ENCODE measurements at regions not wholly inside any gene's neighbourhood (a gene's known extent, or its start where the extent isn't known, plus 50 kb on each side); places are given as distances from the start of the nearest gene placed in this dataset.

DNA sequence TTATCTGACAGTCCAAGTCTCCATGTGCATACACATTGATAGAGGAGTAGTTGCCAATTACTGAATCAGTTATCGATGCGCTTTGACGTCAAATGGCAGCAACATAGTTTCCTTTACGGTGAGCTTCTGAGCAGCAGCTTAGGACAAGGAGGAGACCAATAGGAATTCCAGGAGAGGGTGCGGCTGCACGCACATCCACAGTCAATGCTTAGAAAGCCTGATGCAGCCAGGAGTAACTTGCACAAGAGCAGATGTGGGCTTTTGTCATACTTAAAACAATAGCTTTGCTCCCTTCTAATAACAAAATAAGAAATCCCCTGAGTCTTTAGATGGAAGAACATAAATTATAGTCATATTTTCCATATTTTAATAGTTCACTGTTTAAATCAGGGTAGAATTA, 442.1 kb downstream of the BCKDHB start:
- Histone ChIP-seq H3K4me3 (ENCODE audit: insufficient read depth, low read depth, low read length) (no peak overlapping the region), H3K9me3 (ENCODE audit: control insufficient read depth, low read length) (no peaks in the 10 kb centered on the region), H3K27me3 (ENCODE audit: control insufficient read depth, insufficient read depth, low read length, poor library complexity, severe bottlenecking) (no peaks in the 10 kb centered on the region), H3K4me1 (ENCODE audit: control insufficient read depth, insufficient read depth, low read length) (peaks cover 3% of the 10 kb centered on the region), H3K36me3 (ENCODE audit: control insufficient read depth, insufficient read depth, low read length) (no peaks in the 10 kb centered on the region), H3K27ac (ENCODE audit: insufficient read depth, low read depth, low read length, poor library complexity, severe bottlenecking) (no peak overlapping the region)
- 95% methylated on average over 6 of the region's 6 CpGs for WGBS, 2 experiments

DNA sequence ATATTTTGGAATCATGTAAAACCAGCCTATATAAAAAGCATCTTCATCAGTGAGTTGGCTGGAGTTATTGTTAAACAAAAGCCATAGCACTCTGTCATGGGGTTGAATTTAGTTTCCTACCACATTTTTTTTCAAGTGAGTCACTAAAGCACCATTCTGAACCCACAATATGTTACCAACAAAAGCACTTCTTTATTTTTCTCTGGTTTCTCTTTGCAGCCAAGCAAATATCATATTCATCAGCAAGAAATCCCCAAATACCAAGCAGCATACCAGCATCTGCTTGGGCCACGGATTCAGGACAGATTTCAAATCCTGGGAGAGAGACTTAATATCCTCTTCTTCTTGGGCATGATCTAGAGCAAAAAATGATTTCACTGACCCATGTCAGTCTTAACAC, 441.4 kb downstream of the BCKDHB start:
- Histone ChIP-seq H3K27me3 (ENCODE audit: control insufficient read depth, insufficient read depth, low read length, poor library complexity, severe bottlenecking) (no peaks in the 10 kb centered on the region), H3K4me3 (ENCODE audit: insufficient read depth, low read depth, low read length) (no peak overlapping the region), H3K9me3 (ENCODE audit: control insufficient read depth, low read length) (no peaks in the 10 kb centered on the region), H3K4me1 (ENCODE audit: control insufficient read depth, insufficient read depth, low read length) (no peaks in the 10 kb centered on the region), H3K36me3 (ENCODE audit: control insufficient read depth, insufficient read depth, low read length) (no peaks in the 10 kb centered on the region), H3K27ac (ENCODE audit: insufficient read depth, low read depth, low read length, poor library complexity, severe bottlenecking) (no peak overlapping the region)
- 84 to 96% methylated on average over 1 of the region's 1 CpG for WGBS, 2 experiments

DNA sequence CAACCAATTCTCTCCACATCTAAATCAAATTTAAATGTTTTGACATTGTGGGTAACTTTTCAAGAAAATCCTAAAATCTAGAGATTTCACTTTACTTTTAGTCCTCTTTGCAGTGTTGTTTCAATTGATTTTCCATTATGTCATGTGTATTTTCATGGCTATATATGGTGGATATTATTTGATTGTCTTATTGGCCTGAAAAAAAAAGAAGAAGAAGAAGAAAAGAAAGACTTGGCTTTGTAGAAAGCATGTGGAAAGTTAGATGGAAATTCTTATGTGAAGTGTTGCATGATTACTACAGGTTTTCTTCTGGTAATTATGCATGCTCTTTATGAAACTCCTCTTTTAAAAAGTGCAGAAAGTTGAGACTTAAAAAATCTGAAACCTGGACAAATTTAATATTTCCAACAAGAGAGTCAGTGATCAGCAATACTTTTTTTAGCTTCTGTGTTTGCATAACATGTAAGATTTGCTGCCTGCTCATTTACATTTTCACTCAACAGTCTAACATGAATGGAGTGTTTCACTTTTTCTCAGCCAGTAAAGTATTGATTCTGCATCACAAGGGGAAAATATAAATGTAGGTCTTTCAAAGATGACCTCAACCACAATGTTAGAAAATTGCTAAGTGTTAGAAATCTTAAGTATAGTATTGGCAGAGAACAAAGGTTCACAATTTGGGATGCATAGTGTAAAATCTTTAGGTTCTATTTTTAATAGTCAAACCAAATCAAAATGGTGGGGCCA, 438.7 kb downstream of the BCKDHB start:
- Histone ChIP-seq H3K36me3 (ENCODE audit: control insufficient read depth, insufficient read depth, low read length) (no peaks in the 10 kb centered on the region), H3K27ac (ENCODE audit: insufficient read depth, low read depth, low read length, poor library complexity, severe bottlenecking) (no peak overlapping the region), H3K4me3 (ENCODE audit: insufficient read depth, low read depth, low read length) (no peak overlapping the region), H3K4me1 (ENCODE audit: control insufficient read depth, insufficient read depth, low read length) (no peaks in the 10 kb centered on the region), H3K9me3 (ENCODE audit: control insufficient read depth, low read length) (no peaks in the 10 kb centered on the region), H3K27me3 (ENCODE audit: control insufficient read depth, insufficient read depth, low read length, poor library complexity, severe bottlenecking) (no peaks in the 10 kb centered on the region)

DNA sequence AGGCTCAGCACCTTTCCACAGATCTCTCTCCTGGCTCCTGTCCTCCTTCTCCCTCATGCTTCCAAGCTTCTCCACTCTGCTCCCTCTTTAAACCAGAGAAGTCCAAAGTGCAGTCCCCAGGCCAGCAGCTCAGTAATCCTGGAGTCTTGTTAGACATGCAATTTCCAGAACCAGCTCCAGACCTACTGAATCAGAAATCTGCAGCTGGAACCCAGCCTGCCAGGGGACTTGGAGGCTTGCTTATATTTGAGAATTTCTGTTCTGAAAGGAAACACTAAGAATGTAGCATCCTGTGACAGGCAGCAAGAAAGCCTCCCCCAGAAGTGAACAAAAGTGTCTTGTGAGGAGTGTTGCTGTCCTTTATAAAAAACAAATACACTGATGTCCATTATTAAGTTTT, 438.1 kb downstream of the BCKDHB start:
- no peaks in the 10 kb centered on the region for H3K27me3 ChIP-seq (ENCODE audit: control insufficient read depth, insufficient read depth, low read length, poor library complexity, severe bottlenecking)
- no peaks in the 10 kb centered on the region for H3K4me1 ChIP-seq (ENCODE audit: control insufficient read depth, insufficient read depth, low read length)
- H3K4me3 ChIP-seq (ENCODE audit: insufficient read depth, low read depth, low read length): no peak overlapping the region
- H3K27ac ChIP-seq (ENCODE audit: insufficient read depth, low read depth, low read length, poor library complexity, severe bottlenecking): no peak overlapping the region
- H3K36me3 ChIP-seq (ENCODE audit: control insufficient read depth, insufficient read depth, low read length): no peaks in the 10 kb centered on the region
- no peaks in the 10 kb centered on the region for H3K9me3 ChIP-seq (ENCODE audit: control insufficient read depth, low read length)

DNA sequence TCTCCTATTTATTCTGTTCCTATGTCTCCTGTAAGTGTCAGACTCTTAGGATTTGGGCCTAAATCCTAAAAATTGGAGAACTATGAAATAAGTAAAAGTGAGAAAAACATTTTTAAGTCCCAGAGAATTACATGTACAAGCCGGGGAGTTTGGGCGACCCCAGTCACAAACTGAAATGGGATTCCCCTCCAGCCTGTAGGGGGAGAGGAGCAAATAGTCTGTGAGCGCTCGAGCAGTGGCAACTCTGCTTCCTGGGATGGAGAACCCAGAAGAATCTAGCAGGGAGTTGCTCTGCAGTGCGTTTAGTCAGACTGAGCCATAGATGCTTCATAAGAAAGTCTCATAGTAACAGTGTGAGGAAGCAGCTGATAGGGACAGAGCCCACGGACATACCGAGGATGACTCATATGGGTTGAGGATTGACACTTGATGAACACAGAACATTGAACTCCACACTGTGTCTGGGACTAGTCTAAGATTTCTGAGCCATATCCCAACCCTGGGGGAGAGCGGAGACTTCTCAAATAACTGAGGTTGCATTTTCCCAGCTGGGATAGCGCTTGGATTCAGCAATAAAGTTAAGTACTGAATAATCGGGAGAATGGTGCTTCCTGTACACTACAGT, 437.2 kb downstream of the BCKDHB start:
- no peak overlapping the region for H3K4me3 ChIP-seq (ENCODE audit: insufficient read depth, low read depth, low read length)
- H3K9me3 ChIP-seq (ENCODE audit: control insufficient read depth, low read length): no peaks in the 10 kb centered on the region
- no peaks in the 10 kb centered on the region for H3K36me3 ChIP-seq (ENCODE audit: control insufficient read depth, insufficient read depth, low read length)
- no peak overlapping the region for H3K27ac ChIP-seq (ENCODE audit: insufficient read depth, low read depth, low read length, poor library complexity, severe bottlenecking)
- 93 to 95% methylated on average over 10 of the region's 10 CpGs for whole genome bisulfite sequencing, 2 experiments
- H3K27me3 ChIP-seq (ENCODE audit: control insufficient read depth, insufficient read depth, low read length, poor library complexity, severe bottlenecking): no peaks in the 10 kb centered on the region
- no peaks in the 10 kb centered on the region for H3K4me1 ChIP-seq (ENCODE audit: control insufficient read depth, insufficient read depth, low read length)

DNA sequence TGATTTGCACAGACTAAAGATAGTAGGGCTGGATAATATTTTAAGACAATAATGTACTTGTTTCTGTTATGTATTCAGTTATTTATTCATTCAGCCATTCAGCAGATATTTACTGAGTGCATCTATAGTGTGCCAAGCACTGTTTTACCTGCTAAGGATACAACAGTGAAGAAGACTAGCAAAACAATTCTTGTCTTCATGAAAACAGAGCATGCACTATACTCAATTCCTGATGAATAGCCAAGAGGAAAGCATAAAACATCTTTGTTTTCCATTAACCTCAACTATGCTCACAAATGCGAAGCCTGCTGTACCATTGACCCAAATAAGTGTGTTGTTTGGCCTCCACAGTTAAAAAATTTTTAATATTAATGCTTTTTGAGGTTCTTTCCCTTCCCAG, 436.7 kb downstream of the BCKDHB start:
- Histone ChIP-seq H3K27ac (ENCODE audit: insufficient read depth, low read depth, low read length, poor library complexity, severe bottlenecking) (no peak overlapping the region), H3K27me3 (ENCODE audit: control insufficient read depth, insufficient read depth, low read length, poor library complexity, severe bottlenecking) (no peaks in the 10 kb centered on the region), H3K9me3 (ENCODE audit: control insufficient read depth, low read length) (no peaks in the 10 kb centered on the region), H3K4me1 (ENCODE audit: control insufficient read depth, insufficient read depth, low read length) (no peaks in the 10 kb centered on the region), H3K4me3 (ENCODE audit: insufficient read depth, low read depth, low read length) (no peak overlapping the region), H3K36me3 (ENCODE audit: control insufficient read depth, insufficient read depth, low read length) (no peaks in the 10 kb centered on the region)
- 93 to 100% methylated on average over 1 of the region's 1 CpG for WGBS, 2 experiments

DNA sequence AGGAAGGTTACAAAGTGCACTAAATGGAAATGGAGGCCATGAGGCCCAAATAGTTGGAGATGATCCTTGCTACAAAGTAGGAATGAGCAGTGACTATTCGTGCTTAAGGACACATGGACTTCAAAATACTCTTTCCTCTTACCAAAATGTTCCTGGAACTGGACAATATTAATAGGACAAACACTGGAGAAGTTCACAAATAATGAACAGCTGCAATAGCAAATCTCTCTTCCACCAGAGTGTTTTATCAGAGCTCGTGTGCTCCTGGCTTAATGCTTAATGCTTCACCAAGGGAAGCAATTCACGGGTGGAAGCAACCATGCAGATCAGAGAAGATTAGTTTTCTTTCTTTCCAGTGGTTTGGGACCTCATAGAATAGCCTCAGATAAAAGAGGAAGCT, 435.4 kb downstream of the BCKDHB start:
- no peaks in the 10 kb centered on the region for H3K9me3 ChIP-seq (ENCODE audit: control insufficient read depth, low read length)
- no peaks in the 10 kb centered on the region for H3K4me1 ChIP-seq (ENCODE audit: control insufficient read depth, insufficient read depth, low read length)
- H3K27me3 ChIP-seq (ENCODE audit: control insufficient read depth, insufficient read depth, low read length, poor library complexity, severe bottlenecking): no peaks in the 10 kb centered on the region
- no peak overlapping the region for H3K4me3 ChIP-seq (ENCODE audit: insufficient read depth, low read depth, low read length)
- H3K36me3 ChIP-seq (ENCODE audit: control insufficient read depth, insufficient read depth, low read length): no peaks in the 10 kb centered on the region
- no peak overlapping the region for H3K27ac ChIP-seq (ENCODE audit: insufficient read depth, low read depth, low read length, poor library complexity, severe bottlenecking)
- 83 to 89% methylated on average over 3 of the region's 3 CpGs for WGBS, 2 experiments

DNA sequence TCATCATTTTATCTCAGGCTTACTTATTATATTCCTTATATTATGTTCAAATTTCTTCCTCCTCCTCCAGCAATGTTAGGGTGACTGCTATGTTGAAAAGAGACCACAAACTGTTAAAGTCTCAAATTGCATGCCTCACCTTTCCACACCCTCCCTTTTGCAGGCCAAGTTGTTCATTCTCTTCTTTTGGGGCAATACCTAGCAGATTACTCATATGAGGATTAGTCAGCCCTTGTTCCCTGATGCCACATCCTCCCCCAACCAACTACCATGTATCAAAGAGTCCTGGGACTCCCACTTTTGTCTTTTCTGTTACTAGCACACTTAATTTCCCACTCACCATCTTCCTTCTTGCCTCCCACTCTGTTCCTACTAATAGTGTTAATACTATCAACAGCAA, 434.7 kb downstream of the BCKDHB start:
- H3K27ac ChIP-seq (ENCODE audit: insufficient read depth, low read depth, low read length, poor library complexity, severe bottlenecking): no peak overlapping the region

DNA sequence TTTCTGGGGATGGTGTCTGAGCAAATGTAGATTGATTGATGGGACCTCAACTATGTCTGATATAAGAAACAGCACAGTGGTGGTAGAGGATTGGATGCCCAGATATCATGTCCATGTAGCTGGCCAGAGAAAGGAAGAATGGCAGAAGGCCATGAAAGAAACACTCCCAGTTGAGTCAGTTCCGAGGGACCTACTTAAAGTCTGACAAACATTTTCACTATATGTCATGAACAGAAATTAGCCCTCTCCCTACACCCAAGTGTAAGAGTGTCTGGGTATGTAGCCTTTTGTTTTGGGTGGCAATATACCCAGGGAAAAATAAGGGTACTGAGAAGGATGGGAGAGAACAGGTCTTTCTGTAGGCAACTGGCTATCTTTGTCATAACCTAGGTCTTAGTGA, 434.2 kb downstream of the BCKDHB start:
- H3K36me3 ChIP-seq (ENCODE audit: control insufficient read depth, insufficient read depth, low read length): no peaks in the 10 kb centered on the region
- no peaks in the 10 kb centered on the region for H3K9me3 ChIP-seq (ENCODE audit: control insufficient read depth, low read length)
- H3K4me1 ChIP-seq (ENCODE audit: control insufficient read depth, insufficient read depth, low read length): no peaks in the 10 kb centered on the region
- H3K4me3 ChIP-seq (ENCODE audit: insufficient read depth, low read depth, low read length): no peak overlapping the region
- H3K27ac ChIP-seq (ENCODE audit: insufficient read depth, low read depth, low read length, poor library complexity, severe bottlenecking): no peak overlapping the region
- H3K27me3 ChIP-seq (ENCODE audit: control insufficient read depth, insufficient read depth, low read length, poor library complexity, severe bottlenecking): no peaks in the 10 kb centered on the region
- WGBS, 2 experiments: 100% methylated on average over 1 of the region's 1 CpG; no CpG with 5 or more reads in 1 of the 2 experiments

More for the DNA sequence above, 434.7 kb downstream of the BCKDHB start:
- Histone ChIP-seq H3K4me1 (ENCODE audit: control insufficient read depth, insufficient read depth, low read length) (no peaks in the 10 kb centered on the region), H3K4me3 (ENCODE audit: insufficient read depth, low read depth, low read length) (no peak overlapping the region), H3K9me3 (ENCODE audit: control insufficient read depth, low read length) (no peaks in the 10 kb centered on the region), H3K36me3 (ENCODE audit: control insufficient read depth, insufficient read depth, low read length) (no peaks in the 10 kb centered on the region), H3K27me3 (ENCODE audit: control insufficient read depth, insufficient read depth, low read length, poor library complexity, severe bottlenecking) (no peaks in the 10 kb centered on the region)

DNA sequence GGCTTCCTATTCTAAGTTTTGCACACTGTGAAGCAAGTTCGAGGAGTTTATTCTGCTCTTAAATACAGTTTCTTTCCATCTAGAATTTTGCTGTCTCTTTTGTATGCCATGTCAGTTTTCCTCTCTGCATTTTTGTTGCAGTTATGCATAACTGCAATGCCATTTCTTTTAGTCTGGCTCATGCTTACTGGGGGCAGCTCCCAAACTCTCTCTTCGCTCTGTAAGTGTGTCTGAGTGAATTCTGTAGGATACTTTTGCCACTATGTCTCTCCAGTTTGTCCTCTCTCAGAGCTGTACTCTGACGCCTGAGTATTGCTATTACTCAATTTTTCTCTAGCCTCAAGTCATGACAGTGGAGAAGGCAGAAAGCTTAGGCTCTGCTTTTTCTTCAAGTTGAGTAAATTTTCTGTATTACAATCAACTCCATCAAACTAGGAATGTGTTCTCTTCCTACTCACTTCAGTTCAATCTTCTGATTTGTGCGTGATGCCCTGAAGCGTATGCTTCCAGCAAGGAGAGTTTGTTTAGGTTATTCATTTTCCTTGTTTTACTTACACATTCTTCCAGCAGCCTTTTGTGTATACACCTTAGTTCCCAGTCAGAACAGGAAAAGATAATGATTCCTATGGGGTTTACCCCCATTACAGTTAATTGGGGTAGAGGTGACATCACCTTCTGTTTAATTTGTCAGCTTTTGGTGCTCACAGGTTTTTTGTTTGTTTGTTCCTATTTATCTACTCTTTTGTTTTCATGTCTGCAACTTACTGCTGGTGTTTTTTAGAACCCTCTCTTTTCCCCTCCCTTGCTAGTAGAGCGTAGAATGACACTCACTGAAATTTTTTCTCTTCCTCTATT, 430.9 kb downstream of the BCKDHB start:
- Histone ChIP-seq H3K36me3 (ENCODE audit: control insufficient read depth, insufficient read depth, low read length) (no peaks in the 10 kb centered on the region), H3K27ac (ENCODE audit: insufficient read depth, low read depth, low read length, poor library complexity, severe bottlenecking) (no peak overlapping the region), H3K4me1 (ENCODE audit: control insufficient read depth, insufficient read depth, low read length) (no peaks in the 10 kb centered on the region), H3K9me3 (ENCODE audit: control insufficient read depth, low read length) (no peaks in the 10 kb centered on the region), H3K4me3 (ENCODE audit: insufficient read depth, low read depth, low read length) (no peak overlapping the region), H3K27me3 (ENCODE audit: control insufficient read depth, insufficient read depth, low read length, poor library complexity, severe bottlenecking) (no peaks in the 10 kb centered on the region)
- 93 to 96% methylated on average over 6 of the region's 6 CpGs for WGBS, 2 experiments
